ENCODE measurements at regions not wholly inside any gene's neighbourhood (a gene's known extent, or its start where the extent isn't known, plus 50 kb on each side); places are given as distances from the start of the nearest gene placed in this dataset.

- no peak for DNase-seq
Measured at GRCh38 chr2:71951718-71952404, 195.8 kb downstream of the CYP26B1 start.

DNA sequence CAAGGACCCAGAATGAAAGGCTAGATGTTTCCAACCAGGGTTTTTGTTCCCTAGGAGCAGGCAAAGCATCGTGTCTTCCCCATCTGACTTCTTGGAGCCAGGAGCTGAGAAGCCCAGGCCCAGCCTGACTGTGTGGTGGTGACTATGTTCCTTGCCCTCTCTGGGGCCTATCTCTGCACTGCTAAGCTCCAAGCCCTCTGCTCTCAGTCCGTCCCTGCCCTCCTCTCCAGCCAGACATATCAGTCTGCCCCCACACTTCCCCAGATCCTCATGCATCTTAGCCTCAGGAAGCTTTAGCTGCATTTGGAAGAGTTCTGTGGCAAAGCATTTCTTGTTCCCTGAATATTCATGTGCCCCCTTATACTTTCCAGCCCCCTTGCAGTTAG lies 196.6 kb downstream of the CYP26B1 start:
- DNase-seq = no peak

DNA sequence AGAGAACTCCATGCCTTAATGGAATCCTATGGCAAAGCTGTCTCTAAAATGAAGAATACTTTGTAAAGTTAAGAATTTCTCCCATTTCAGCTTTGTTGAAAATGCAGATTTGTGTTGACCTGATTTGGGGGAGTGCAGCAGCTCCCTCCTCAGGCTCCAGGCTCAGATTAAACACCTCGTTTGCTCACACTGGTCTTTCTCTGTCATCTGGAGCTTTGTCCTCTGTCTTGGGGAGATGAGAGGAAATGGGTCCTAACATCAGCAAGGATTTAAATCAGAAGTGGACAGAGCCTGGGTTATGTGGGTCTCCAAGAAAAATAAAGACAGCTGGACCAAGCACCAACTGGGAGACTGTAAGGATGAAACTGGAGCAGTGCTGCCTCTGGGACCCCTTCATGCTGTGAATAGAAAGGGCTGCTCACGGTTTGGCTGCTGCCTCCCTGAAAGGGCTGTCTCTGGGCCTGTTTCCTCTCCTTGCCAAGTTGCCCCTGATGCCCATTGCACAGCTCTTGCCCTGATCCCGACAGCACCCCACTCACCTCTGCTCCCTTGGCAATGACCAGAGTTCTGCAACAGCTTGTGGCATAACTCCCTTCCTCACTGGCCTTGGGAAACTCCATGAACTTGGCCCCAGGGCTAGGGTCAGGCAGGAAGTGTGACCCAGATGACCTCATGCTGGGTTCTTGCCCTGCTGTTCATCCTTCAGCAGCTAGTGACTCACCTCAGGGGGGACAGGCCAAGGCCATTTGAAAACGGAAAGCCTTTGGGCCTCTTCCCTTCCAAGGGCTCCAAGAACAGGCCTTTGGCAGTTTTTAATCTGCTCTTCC lies 197.2 kb downstream of the CYP26B1 start:
- DNase-seq = no peak

GRCh38 chr2:71949537-71949798 lies 198.2 kb downstream of the CYP26B1 start:
- DNase-seq = no peak

- DNase-seq = no peak
Measured at GRCh38 chr2:71948781-71949536, 198.7 kb downstream of the CYP26B1 start.

GRCh38 chr2:71947809-71948208 lies 199.9 kb downstream of the CYP26B1 start:
- no peak for DNase-seq

DNA sequence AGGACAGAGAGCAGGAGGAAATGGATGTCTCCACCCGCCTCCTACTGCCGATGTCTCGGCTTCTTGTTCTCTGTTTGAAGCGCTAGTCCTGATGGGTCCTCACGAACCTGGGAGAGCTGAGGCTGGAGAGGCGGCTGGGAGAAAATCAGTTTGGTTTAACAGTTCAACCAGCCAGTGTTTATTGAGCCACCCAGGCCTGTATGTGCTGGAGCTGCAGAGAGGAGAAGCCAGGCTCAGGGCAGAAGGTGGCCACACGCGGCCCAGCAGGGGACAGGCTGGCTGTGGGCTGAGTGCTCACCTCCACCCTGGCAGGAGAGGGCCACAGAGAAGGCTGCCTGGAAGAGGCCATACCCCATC lies 202.1 kb downstream of the CYP26B1 start:
- no peak for DNase-seq

DNA sequence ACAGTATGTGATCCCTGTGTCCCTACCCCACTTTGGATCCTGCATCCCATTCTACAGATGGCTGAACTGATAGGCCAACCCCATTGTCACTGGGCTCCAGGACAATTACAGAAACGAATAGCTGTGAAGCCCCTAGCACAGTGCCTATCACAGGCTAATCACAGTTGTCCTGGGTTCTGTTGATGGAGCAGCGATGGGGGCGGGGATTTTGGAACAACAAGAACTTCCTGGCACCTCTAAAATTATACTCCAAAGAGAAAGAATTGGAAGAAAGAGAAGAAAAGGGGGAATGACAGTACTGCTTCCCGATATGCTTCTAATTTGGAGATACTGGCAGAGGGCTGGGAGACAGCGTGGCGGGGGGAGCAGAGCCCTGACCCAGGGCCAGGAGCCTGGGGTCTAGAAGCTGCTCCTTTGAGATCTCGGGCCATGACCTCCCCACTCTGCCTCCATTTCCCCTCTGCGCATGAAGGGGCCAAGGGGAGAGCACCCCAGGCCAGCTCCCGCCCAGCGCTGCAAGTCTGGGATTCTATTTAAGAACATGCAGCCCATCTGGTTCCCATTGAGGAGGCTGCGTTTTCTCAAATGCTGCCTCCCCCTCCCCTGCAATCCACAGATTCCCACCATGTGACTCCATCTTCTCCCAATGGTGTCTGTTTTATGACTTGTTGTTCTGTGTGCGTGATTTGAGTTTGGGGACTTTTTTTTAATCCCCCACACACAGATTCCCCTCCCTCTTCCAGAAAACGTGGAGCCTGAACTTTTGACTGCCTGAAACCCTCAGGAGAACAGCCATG lies 202.7 kb downstream of the CYP26B1 start:
- no peak for DNase-seq

GRCh38 chr2:71944183-71944550 lies 203.5 kb downstream of the CYP26B1 start:
- no peak for DNase-seq

GRCh38 chr2:71943238-71944182 lies 204.2 kb downstream of the CYP26B1 start:
- no peak for DNase-seq

- DNase-seq = no peak
Measured at GRCh38 chr2:71941726-71942525, 205.7 kb downstream of the CYP26B1 start.

DNA sequence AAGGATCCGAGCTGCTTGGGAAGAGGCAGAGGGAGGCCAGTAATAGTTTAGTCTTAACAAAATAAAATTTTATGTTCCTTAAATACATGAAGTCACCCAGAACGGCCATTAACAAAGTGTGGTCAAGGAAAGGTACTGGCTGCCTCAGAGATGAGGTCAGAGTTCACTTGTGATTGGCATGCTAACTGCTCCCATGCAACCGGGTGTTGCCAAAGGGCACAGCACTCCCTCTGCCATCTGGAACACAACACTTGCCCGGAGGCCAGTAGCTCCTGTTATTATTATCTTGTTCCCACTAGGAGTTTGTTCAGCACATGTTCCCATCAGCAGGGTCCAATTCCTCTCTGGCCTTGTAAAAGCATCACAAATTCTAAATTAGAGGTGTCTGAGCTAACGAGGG lies 207.0 kb downstream of the CYP26B1 start:
- DNase-seq = no peak

GRCh38 chr2:71939588-71940535 lies 207.8 kb downstream of the CYP26B1 start:
- no peak for DNase-seq

DNA sequence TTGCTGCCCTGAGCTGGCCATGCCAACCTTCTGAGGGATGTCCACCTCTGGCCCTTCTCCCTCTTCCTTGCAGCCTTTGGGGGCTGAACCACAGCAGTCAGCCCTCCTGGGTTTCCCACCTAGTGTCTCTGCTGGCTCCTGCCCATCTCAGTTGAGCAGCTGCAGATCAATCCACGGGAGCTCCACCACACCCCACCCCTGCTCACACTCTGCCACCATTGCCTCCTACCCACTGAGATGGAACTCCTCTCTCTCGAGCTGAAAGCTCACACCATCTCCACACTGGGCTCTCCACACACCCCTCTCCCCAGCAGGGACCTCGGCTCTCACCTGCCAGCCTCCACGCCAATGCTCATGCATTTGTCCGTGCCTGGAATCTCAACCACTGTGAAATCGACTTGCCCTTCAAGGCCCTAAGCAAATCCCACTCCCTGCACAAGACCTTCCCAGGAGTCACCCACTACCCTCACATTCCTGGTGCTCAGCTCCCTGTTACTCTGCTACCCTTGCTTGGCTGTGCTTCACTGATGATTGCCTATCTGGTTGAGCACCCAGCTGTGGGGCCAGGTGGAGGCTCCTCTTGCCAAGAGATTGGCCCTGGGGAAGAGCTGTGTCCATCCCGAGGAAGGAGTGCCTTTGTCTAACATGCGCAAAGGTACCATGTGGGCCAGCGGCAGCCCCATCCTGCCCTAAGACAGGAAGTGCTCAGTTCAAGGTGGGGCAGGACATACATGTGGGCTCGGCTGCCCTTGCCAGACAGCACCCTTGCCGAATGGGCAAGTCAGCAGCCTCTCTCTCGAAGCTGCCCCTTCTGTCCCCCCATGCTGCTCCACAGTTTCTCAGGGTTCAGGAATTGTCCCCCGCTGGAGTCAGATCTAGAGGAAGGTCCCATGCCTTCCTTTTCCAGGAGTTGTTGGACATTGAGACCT lies 208.7 kb downstream of the CYP26B1 start:
- no peak for DNase-seq

GRCh38 chr2:71938108-71938507 lies 209.6 kb downstream of the CYP26B1 start:
- no peak for DNase-seq

- DNase-seq = no peak
Measured at GRCh38 chr2:71937396-71937795, 210.3 kb downstream of the CYP26B1 start.

- DNase-seq = no peak
Measured at GRCh38 chr2:71936076-71937030, 211.3 kb downstream of the CYP26B1 start.
